ENCODE measurements at regions not wholly inside any gene's neighbourhood (a gene's known extent, or its start where the extent isn't known, plus 50 kb on each side); places are given as distances from the start of the nearest gene placed in this dataset.

GRCh38 chr2:81087646-81088045 lies 783.1 kb upstream of the LRRTM1 start:
- TF ChIP-seq POLR2A (IDR thresholded peaks at IDR 0.05; ENCODE audit: low read length): no peak
- TF ChIP-seq GATA1 (IDR thresholded peaks at IDR 0.05; ENCODE audit: low read depth, low read length): no peak
